ENCODE measurements at regions not wholly inside any gene's neighbourhood (a gene's known extent, or its start where the extent isn't known, plus 50 kb on each side); places are given as distances from the start of the nearest gene placed in this dataset.
"Not testable (repeated sequence)": the region's sequence is repeated elsewhere in the genome, so short reads cannot be mapped to it uniquely, and the experiment has no call there.

DNA sequence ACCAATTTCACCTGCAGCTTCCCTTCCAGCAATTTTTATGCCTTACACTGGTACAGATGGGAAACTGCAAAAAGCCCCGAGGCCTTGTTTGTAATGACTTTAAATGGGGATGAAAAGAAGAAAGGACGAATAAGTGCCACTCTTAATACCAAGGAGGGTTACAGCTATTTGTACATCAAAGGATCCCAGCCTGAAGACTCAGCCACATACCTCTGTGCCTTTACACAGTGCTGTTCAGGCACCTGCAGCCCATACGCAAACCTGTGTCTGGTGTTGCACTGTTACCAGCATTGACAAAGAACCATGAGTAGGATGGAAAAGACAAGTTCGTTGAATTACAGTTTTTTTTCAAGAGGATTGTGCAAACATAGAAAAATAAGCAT, 432.0 kb upstream of the OR4E1 start:
- H3K9me3 ChIP-seq = no peaks in the 10 kb centered on the region
- intact Hi-C loops (cut with DNase I; ENCODE audit: low total_unique reads) = no loop called here
- no peak overlapping the region for H3K4me3 ChIP-seq
- no peak overlapping the region for H3K27ac ChIP-seq
- TF ChIP-seq, protein P1, sequence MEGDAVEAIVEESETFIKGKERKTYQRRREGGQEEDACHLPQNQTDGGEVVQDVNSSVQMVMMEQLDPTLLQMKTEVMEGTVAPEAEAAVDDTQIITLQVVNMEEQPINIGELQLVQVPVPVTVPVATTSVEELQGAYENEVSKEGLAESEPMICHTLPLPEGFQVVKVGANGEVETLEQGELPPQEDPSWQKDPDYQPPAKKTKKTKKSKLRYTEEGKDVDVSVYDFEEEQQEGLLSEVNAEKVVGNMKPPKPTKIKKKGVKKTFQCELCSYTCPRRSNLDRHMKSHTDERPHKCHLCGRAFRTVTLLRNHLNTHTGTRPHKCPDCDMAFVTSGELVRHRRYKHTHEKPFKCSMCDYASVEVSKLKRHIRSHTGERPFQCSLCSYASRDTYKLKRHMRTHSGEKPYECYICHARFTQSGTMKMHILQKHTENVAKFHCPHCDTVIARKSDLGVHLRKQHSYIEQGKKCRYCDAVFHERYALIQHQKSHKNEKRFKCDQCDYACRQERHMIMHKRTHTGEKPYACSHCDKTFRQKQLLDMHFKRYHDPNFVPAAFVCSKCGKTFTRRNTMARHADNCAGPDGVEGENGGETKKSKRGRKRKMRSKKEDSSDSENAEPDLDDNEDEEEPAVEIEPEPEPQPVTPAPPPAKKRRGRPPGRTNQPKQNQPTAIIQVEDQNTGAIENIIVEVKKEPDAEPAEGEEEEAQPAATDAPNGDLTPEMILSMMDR (IDR thresholded peaks at IDR 0.05) = no peak
- no peaks in the 10 kb centered on the region for H3K36me3 ChIP-seq
- DNase-seq = no peak
- H3K4me1 ChIP-seq = no peaks in the 10 kb centered on the region
- H3K27me3 ChIP-seq = no peaks in the 10 kb centered on the region

DNA sequence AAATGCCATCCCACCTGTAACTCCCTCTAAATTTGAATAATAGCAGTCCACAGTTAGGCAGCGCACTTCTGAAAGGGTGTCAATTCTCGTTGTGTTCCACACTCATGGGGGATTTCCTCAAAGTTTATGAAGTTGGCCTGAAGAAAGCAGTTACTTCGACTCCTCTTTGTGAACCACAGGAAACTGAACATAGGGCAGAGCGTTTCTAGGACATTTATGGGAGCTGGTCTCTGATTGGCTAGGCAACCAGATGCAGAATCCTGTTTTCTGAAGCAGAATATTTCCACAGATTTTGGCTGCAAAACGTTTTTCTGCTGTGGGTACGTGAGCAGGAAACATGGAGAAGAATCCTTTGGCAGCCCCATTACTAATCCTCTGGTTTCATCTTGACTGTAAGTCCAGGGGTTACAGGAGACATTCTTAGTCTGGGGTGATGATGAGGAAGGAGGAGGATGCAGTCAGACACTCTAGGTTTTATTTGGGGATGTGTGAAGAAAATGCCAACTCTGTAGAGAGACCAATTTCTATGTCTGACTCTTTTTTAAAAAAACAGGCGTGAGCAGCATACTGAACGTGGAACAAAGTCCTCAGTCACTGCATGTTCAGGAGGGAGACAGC, 431.5 kb upstream of the OR4E1 start:
- no peak overlapping the region for H3K27ac ChIP-seq
- intact Hi-C loops (cut with DNase I; ENCODE audit: low total_unique reads) = no loop called here
- H3K4me1 ChIP-seq = no peaks in the 10 kb centered on the region

DNA sequence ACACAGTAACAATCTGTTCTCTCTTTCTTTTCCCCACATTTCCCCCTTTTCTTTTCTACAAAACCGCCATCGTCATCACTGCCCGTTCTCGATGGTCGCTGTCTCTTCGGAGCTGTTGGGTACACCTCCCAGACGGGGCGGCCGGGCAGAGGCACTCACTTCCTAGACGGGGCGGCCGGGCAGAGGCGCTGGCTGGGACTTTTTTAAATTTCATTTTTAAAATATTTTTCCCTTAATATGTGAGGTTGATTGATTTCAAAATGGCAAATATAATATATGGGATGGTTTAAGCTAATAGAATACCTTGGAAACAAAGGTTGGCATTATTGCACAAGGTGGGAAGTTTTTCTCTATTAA, 427.1 kb upstream of the OR4E1 start:
- intact Hi-C loops (cut with DNase I; ENCODE audit: low total_unique reads); H3K27me3 ChIP-seq; H3K36me3 ChIP-seq; DNase-seq; H3K4me3 ChIP-seq; H3K9me3 ChIP-seq; H3K4me1 ChIP-seq; H3K27ac ChIP-seq: not testable (repeated sequence)

More for the DNA sequence above, 431.5 kb upstream of the OR4E1 start:
- Histone ChIP-seq H3K27me3 (no peaks in the 10 kb centered on the region), H3K36me3 (no peaks in the 10 kb centered on the region), H3K4me3 (no peak overlapping the region), H3K9me3 (no peaks in the 10 kb centered on the region)
- DNase-seq = no peak
- TF ChIP-seq, protein P1 (IDR thresholded peaks at IDR 0.05) = no peak

DNA sequence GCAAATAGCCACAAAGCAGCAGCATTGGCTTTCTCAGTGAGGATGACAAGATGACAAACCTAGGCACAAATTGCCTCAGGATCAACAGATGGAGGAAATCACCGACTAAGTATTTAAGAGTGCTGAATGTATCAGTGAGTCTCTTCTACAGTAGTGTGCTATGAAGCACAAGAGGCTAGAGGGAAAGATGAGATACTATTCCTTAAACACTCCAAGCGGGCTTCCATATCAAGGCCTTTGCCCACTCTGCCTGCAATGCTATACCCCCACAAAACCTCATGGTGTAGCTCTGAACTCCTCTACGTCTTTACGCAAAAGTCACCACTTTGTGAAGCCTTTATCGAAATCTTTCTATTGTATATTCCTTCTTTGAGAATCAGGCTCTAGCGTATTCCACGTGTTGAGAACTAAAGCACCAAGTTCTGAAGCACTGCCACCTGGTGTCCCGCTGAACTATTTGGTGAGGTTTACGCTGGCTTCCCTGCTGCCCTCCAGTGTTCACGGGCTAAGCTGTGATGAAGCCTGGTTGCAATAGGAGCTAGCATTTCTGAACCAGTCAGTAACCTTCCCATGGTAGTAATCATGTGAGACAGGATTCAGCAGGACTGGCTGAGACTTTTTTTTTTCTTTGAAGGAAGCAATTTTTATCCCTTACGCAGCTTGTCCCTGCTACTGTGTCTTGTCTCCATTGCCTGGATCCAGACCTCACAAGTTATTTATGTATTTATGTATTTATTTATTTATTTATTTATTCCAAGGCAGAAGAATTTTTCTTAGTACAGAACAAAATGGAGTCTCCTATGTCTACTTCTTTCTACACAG, 426.5 kb upstream of the OR4E1 start:
- Histone ChIP-seq H3K27ac (no peak overlapping the region), H3K4me1 (no peaks in the 10 kb centered on the region), H3K27me3 (no peaks in the 10 kb centered on the region), H3K36me3 (no peaks in the 10 kb centered on the region), H3K4me3 (no peak overlapping the region), H3K9me3 (no peaks in the 10 kb centered on the region)
- TF ChIP-seq, protein P1 (IDR thresholded peaks at IDR 0.05) = peak in 1 of 2 experiments; percentile 25
- intact Hi-C loops (cut with DNase I; ENCODE audit: low total_unique reads) = no loop called here
- peak; percentile 79 to 85 for DNase-seq

DNA sequence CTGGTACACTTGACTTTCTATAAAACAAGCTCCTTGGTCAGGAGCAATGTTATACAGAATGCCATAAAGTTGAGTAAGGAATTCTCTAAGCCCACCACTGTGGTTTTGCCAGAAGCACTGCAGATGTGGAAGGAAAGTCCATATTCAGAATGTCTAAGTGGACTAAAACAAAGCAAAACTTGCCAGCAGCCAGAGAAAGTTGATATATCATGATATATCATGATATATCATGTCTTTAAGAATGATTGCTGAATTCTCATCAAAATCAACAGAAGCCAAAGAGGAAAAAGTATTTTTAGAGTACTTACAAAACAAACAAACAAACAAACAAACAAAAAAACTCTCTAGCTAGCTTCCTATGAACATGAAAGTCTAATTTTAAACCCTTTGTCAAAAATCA, 424.8 kb upstream of the OR4E1 start:
- H3K4me3 ChIP-seq = no peak overlapping the region
- H3K27me3 ChIP-seq = no peaks in the 10 kb centered on the region
- H3K36me3 ChIP-seq = no peaks in the 10 kb centered on the region
- no peak for DNase-seq
- H3K27ac ChIP-seq = no peak overlapping the region
- no peaks in the 10 kb centered on the region for H3K4me1 ChIP-seq
- TF ChIP-seq, protein P1 (IDR thresholded peaks at IDR 0.05) = no peak
- intact Hi-C loops (cut with DNase I; ENCODE audit: low total_unique reads) = no loop called here
- H3K9me3 ChIP-seq = no peaks in the 10 kb centered on the region

DNA sequence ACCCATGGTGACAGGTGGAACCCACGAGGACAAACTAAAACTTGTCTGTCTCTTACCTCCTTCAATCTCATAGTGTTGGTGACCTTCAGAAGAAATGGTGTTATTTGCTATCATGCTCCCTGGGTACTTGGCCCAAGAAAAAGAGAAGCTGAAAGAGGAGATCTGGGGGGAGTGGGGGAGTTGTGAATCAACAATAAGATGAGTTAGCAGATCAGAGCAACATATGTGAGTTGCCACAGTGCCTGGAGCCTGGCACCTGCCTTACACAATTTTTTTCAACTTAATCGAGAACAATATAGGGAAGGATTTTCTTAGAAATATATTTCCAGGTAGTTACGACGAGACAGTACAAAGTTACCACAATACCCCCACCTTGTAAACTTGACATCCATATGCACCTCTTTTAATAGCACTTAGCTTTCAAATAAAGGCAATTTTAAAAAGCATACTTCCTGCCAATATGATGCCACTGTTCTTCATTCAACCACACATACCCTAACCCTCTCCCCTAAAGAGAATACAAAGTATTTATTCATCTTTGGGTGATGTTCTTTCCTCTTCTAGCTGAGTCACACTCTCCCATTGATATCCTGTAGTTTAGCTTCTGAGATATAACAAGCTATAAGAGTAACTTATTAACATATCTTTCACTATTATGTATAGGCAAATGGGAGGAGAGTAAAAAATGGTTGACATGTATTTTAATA, 424.1 kb upstream of the OR4E1 start:
- Histone ChIP-seq H3K27me3 (no peaks in the 10 kb centered on the region), H3K4me1 (no peaks in the 10 kb centered on the region), H3K9me3 (no peaks in the 10 kb centered on the region), H3K36me3 (no peaks in the 10 kb centered on the region), H3K4me3 (no peak overlapping the region), H3K27ac (peak overlapping the region; percentile 25 to 36)
- intact Hi-C loops (cut with DNase I; ENCODE audit: low total_unique reads) = no loop called here
- TF ChIP-seq, protein P1 (IDR thresholded peaks at IDR 0.05) = no peak
- DNase-seq = no peak
